HG02588 (cell line): ENCODE measurements at regions not wholly inside any gene's neighbourhood (a gene's known extent, or its start where the extent isn't known, plus 50 kb on each side); places are given as distances from the start of the nearest gene placed in this dataset.

Experiments
- ATAC-seq: cut with Tn5 transposase; IDR thresholded peaks from one replicate; pipeline ENCODE4 v1.9.1; 2021; ENCODE audit warnings: mild to moderate bottlenecking, moderate library complexity; ENCODE audit not compliant: unreplicated experiment

GRCh38 chr3:137061186-137061585 is 103.4 kb downstream of the IL20RB start:
- ATAC-seq, result no peak

- peak; percentile 90 for ATAC-seq
Observed at GRCh38 chr3:137062250-137062649, 104.5 kb downstream of the IL20RB start.

GRCh38 chr3:137065381-137065780 is 107.6 kb downstream of the IL20RB start:
- ATAC-seq, result no peak

- no peak for ATAC-seq
Observed at GRCh38 chr3:137066092-137066491, 108.3 kb downstream of the IL20RB start.

- no peak for ATAC-seq
Observed at GRCh38 chr3:137071104-137071503, 113.3 kb downstream of the IL20RB start.

- no peak for ATAC-seq
Observed at GRCh38 chr3:137075020-137075419, 117.2 kb downstream of the IL20RB start.

GRCh38 chr3:137078040-137078439 is 120.3 kb downstream of the IL20RB start:
- ATAC-seq, result no peak

- ATAC-seq, result no peak
Observed at GRCh38 chr3:137079571-137079970, 121.8 kb downstream of the IL20RB start.

GRCh38 chr3:137081711-137082110 is 123.9 kb downstream of the IL20RB start:
- no peak for ATAC-seq

- ATAC-seq, result no peak
Observed at GRCh38 chr3:137082763-137083162, 125.0 kb downstream of the IL20RB start.

- no peak for ATAC-seq
Observed at GRCh38 chr3:137083332-137083731, 125.5 kb downstream of the IL20RB start.

- ATAC-seq, result no peak
Observed at GRCh38 chr3:137084586-137084985, 126.8 kb downstream of the IL20RB start.

GRCh38 chr3:137097386-137097785 is 139.6 kb downstream of the IL20RB start:
- no peak for ATAC-seq

GRCh38 chr3:137097852-137098251 is 140.1 kb downstream of the IL20RB start:
- no peak for ATAC-seq

- ATAC-seq, result no peak
Observed at GRCh38 chr3:137099364-137100219, 141.8 kb downstream of the IL20RB start.

- no peak for ATAC-seq
Observed at GRCh38 chr3:137100326-137100725, 142.5 kb downstream of the IL20RB start.

- ATAC-seq, result no peak
Observed at GRCh38 chr3:137103739-137104138, 146.0 kb downstream of the IL20RB start.

GRCh38 chr3:137105277-137105977 is 147.6 kb downstream of the IL20RB start:
- ATAC-seq, result no peak

- no peak for ATAC-seq
Observed at GRCh38 chr3:137106612-137107240, 148.9 kb downstream of the IL20RB start.

- ATAC-seq, result no peak
Observed at GRCh38 chr3:137108699-137109440, 151.1 kb downstream of the IL20RB start.

GRCh38 chr3:137110392-137110996 is 152.7 kb downstream of the IL20RB start:
- ATAC-seq, result peak; percentile 66
